Spleen (tissue), 11 donors: ENCODE measurements at regions not wholly inside any gene's neighbourhood (a gene's known extent, or its start where the extent isn't known, plus 50 kb on each side); places are given as distances from the start of the nearest gene placed in this dataset.
"Not testable (repeated sequence)": the region's sequence is repeated elsewhere in the genome, so short reads cannot be mapped to it uniquely, and the experiment has no call there.

Source experiments
- DNase-seq: peaks from one replicate; pipeline ENCODE4 v3.0.0-alpha.2; 2020
- H3K27ac ChIP-seq, 8 donors: fragments of 200-600 bp; sonication (generic) in 7 of 8; 1 replicate in 4 of 8; 2 replicates in 4 of 8; pipeline versions ENCODE4 v1.5.0 to v1.8.0; 2016 to 2021; ENCODE audit warnings: inconsistent platforms in 4 of 8, mild to moderate bottlenecking in 4 of 8, moderate library complexity in 1 of 8
- H3K27me3 ChIP-seq, 7 donors: fragments of 200-600 bp; sonication (generic) in 6 of 7; replicated peaks in 1 of 7; 1 replicate in 4 of 7; 2 replicates in 3 of 7; pipeline versions ENCODE4 v1.5.0 to v1.8.0; 2016 to 2021; ENCODE audit warnings: inconsistent platforms in 3 of 7, mild to moderate bottlenecking in 1 of 7
- H3K36me3 ChIP-seq, 6 donors: fragments of 200-600 bp; sonication (generic) in 5 of 6; 1 replicate in 4 of 6; 2 replicates in 2 of 6; pipeline versions ENCODE4 v1.5.0 to v1.8.0; 2016 to 2021; ENCODE audit warnings: inconsistent platforms in 2 of 6
- H3K4me1 ChIP-seq, 6 donors: fragments of 200-600 bp; sonication (generic) in 5 of 6; 1 replicate in 3 of 6; 2 replicates in 3 of 6; pipeline versions ENCODE4 v1.5.0 to v1.8.0; 2016 to 2021; ENCODE audit warnings: inconsistent platforms in 3 of 6
- H3K4me3 ChIP-seq, 8 donors: fragments of 200-600 bp; sonication (generic) in 7 of 8; 1 replicate in 4 of 8; 2 replicates in 4 of 8; pipeline versions ENCODE4 v1.5.0 to v1.8.0; 2016 to 2021; ENCODE audit warnings: inconsistent platforms in 4 of 8, mild to moderate bottlenecking in 4 of 8, moderate library complexity in 2 of 8
- H3K9me3 ChIP-seq, 8 donors: fragments of 200-600 bp; sonication (generic) in 7 of 8; 1 replicate in 4 of 8; 2 replicates in 4 of 8; pipeline versions ENCODE4 v1.5.0 to v1.8.0; 2016 to 2021; ENCODE audit warnings: inconsistent platforms in 4 of 8
- CTCF ChIP-seq, 11 experiments: fragments of 200-600 bp in 7 of 11; fragments of 450-650 bp in 4 of 11; sonication (generic) in 4 of 11; IDR thresholded peaks in 8 of 11; conservative IDR thresholded peaks in 3 of 11; 1 replicate in 7 of 11; 2 replicates in 4 of 11; pipeline versions ENCODE4 v1.4.0 to v1.8.0; 2016 to 2021; ENCODE audit warnings: antibody characterized with exemption in 11 of 11, inconsistent platforms in 4 of 11, mild to moderate bottlenecking in 1 of 11
- POLR2A ChIP-seq, 3 donors: fragments of 450-650 bp; IDR thresholded peaks; one replicate each; pipeline ENCODE4 v1.5.1; 2017; ENCODE audit warnings: antibody characterized with exemption in 3 of 3, mild to moderate bottlenecking in 1 of 3
- POLR2AphosphoS5 ChIP-seq, 3 donors: sonication (generic); formaldehyde crosslinking; IDR thresholded peaks; one replicate each; pipeline ENCODE4 v1.5.1; 2017; ENCODE audit warnings: antibody characterized with exemption in 3 of 3
- WGBS, 5 donors: extraction: QIAGEN DNeasy Blood & Tissue Kit in 3 of 5; methylation state at CpG; one replicate each; pipeline versions ENCODE4 v1.1.5 to v1.1.7; 2013 to 2018; 5-methylcytosine and 5-hydroxymethylcytosine counted together
- intact Hi-C: fragments of 100-400 bp; cut with DNase I; formaldehyde crosslinking; loops from one replicate; pipeline ENCODE4 v1.15.0; 2023; ENCODE audit warnings: low total_unique reads
- donor health status: healthy with polysubstance abuse.
- donor health status: DM: no; HTN: no; CAD: no; lungs with moderate emphysema.
- donor health status: DM: no; HTN: no; CAD: no.
- donor health status: Bipolar disorder and iron deficiency.
- donor health status: healthy.
- donor health status: DM: no; HTN: no; CAD: no.
- donor health status: DM: yes; HTN: yes; CAD: no.

GRCh38 chr1:90282811-90283210 is 287.9 kb downstream of the ZNF326 start:
- intact Hi-C loops: no loop called here
- DNase-seq: no peak
- 66 to 87% (median 84%) methylated on average over 4 of the region's 4 CpGs for WGBS, 5 donors
- TF ChIP-seq POLR2AphosphoS5 (IDR thresholded peaks at IDR 0.05) (no peak), CTCF (IDR thresholded peaks at IDR 0.05 in 8 of 11, conservative IDR thresholded peaks at IDR 0.05 in 3 of 11) (no peak), POLR2A (IDR thresholded peaks at IDR 0.05) (no peak)
- no peaks in the 10 kb centered on the region for H3K4me1 ChIP-seq
- H3K9me3 ChIP-seq: no peaks in the 10 kb centered on the region
- H3K27me3 ChIP-seq: no peaks in the 10 kb centered on the region
- H3K27ac ChIP-seq: no peak overlapping the region
- H3K4me3 ChIP-seq: no peak overlapping the region
- no peaks in the 10 kb centered on the region for H3K36me3 ChIP-seq

- H3K27ac ChIP-seq, H3K4me3 ChIP-seq, H3K9me3 ChIP-seq, H3K36me3 ChIP-seq, DNase-seq, intact Hi-C loops, H3K4me1 ChIP-seq, H3K27me3 ChIP-seq: not testable (repeated sequence)
- 69 to 87% (median 76%) methylated on average over 1 of the region's 1 CpG for WGBS, 5 donors
Observed at GRCh38 chr1:90281886-90282285, 287.0 kb downstream of the ZNF326 start.

GRCh38 chr1:90277270-90277669 is 282.4 kb downstream of the ZNF326 start:
- H3K27ac ChIP-seq: no peak overlapping the region
- no peaks in the 10 kb centered on the region for H3K9me3 ChIP-seq
- TF ChIP-seq POLR2A (IDR thresholded peaks at IDR 0.05) (no peak), POLR2AphosphoS5 (IDR thresholded peaks at IDR 0.05) (no peak)
- intact Hi-C loops: no loop called here
- H3K4me3 ChIP-seq: no peak overlapping the region
- H3K36me3 ChIP-seq: no peaks in the 10 kb centered on the region
- H3K4me1 ChIP-seq: no peaks in the 10 kb centered on the region
- no peak for DNase-seq
- no peaks in the 10 kb centered on the region for H3K27me3 ChIP-seq

- peaks cover 0 to 5% (median 0%) of the 10 kb centered on the region in 8 donors for H3K9me3 ChIP-seq
- H3K4me3 ChIP-seq: no peak overlapping the region
- H3K27me3 ChIP-seq: no peaks in the 10 kb centered on the region
- H3K4me1 ChIP-seq: no peaks in the 10 kb centered on the region
- no peaks in the 10 kb centered on the region for H3K36me3 ChIP-seq
- intact Hi-C loops: no loop called here
- no peak for DNase-seq
- H3K27ac ChIP-seq: no peak overlapping the region
- no peak for TF ChIP-seq POLR2A (IDR thresholded peaks at IDR 0.05)
- TF ChIP-seq POLR2AphosphoS5 (IDR thresholded peaks at IDR 0.05): no peak
- 55 to 71% (median 66%) methylated on average over 5 of the region's 5 CpGs for WGBS, 5 donors
Observed at GRCh38 chr1:90274376-90274775, 279.5 kb downstream of the ZNF326 start.

- intact Hi-C loops: no loop called here
- no peak for DNase-seq
- no peaks in the 10 kb centered on the region for H3K27me3 ChIP-seq
- TF ChIP-seq CTCF (IDR thresholded peaks at IDR 0.05 in 8 of 11, conservative IDR thresholded peaks at IDR 0.05 in 3 of 11): no peak
- no peaks in the 10 kb centered on the region for H3K4me1 ChIP-seq
- peaks cover 0 to 5% (median 0%) of the 10 kb centered on the region in 8 donors for H3K9me3 ChIP-seq
- H3K27ac ChIP-seq: no peak overlapping the region
- no peaks in the 10 kb centered on the region for H3K36me3 ChIP-seq
- no peak overlapping the region for H3K4me3 ChIP-seq
Observed at GRCh38 chr1:90273241-90273774, 278.4 kb downstream of the ZNF326 start.

- intact Hi-C loops: no loop called here
- H3K27ac ChIP-seq: no peak overlapping the region
- DNase-seq: no peak
- H3K27me3 ChIP-seq: no peaks in the 10 kb centered on the region
- TF ChIP-seq CTCF (IDR thresholded peaks at IDR 0.05 in 8 of 11, conservative IDR thresholded peaks at IDR 0.05 in 3 of 11) (no peak), POLR2A (IDR thresholded peaks at IDR 0.05) (no peak), POLR2AphosphoS5 (IDR thresholded peaks at IDR 0.05) (no peak)
- 51 to 80% (median 75%) methylated on average over 2 of the region's 2 CpGs for WGBS, 5 donors
- no peak overlapping the region for H3K4me3 ChIP-seq
- H3K9me3 ChIP-seq: no peaks in the 10 kb centered on the region
- no peaks in the 10 kb centered on the region for H3K4me1 ChIP-seq
- no peaks in the 10 kb centered on the region for H3K36me3 ChIP-seq
Observed at GRCh38 chr1:90262791-90263190, 267.9 kb downstream of the ZNF326 start.
